ENCODE measurements at regions not wholly inside any gene's neighbourhood (a gene's known extent, or its start where the extent isn't known, plus 50 kb on each side); places are given as distances from the start of the nearest gene placed in this dataset.

GRCh38 chr13:106621833-106622232 is 53.9 kb upstream of the ARGLU1 start:
- no peak for DNase-seq

GRCh38 chr13:106619688-106620555 is 52.0 kb upstream of the ARGLU1 start:
- no peak for DNase-seq

Measured in activated CD4-positive, alpha-beta T cell treated with anti-CD3 and anti-CD28 coated beads for 1 hour (primary cell).